ENCODE measurements at regions not wholly inside any gene's neighbourhood (a gene's known extent, or its start where the extent isn't known, plus 50 kb on each side); places are given as distances from the start of the nearest gene placed in this dataset.

DNA sequence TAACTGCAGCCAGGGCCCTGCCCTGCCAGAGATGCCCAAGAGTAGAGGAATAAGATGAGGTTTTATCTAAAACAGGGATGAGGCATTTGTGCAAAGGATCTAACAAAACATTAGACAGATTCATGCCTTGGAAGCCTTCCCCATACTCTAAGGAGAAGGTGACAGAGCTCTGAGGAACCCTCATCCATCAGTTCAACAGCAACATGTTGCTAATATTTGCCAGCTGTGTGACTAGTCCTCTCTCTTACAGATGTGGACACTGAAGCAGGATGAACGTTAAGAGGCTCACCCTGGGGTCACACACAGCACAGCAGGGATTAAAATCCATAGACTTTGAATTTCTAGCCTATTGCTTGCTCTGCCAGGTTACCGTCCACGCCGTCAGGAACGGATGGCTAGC is 99.0 kb downstream of the ZBTB18 start:
- Mint-ChIP-seq H3K27me3 (ENCODE audit: unreplicated experiment) (peaks cover 4% of the 10 kb centered on the region), H3K4me1 (ENCODE audit: unreplicated experiment) (peaks cover 8% of the 10 kb centered on the region), H3K4me3 (ENCODE audit: unreplicated experiment) (no peak overlapping the region), H3K9me3 (ENCODE audit: unreplicated experiment) (no peaks in the 10 kb centered on the region), H3K27ac (ENCODE audit: unreplicated experiment) (no peak overlapping the region), H3K36me3 (ENCODE audit: low read depth, unreplicated experiment) (no peaks in the 10 kb centered on the region)
- no peak for TF ChIP-seq CTCF (IDR thresholded peaks at IDR 0.05; ENCODE audit: unreplicated experiment)
- no peak for DNase-seq (ENCODE audit: low spot score)

GRCh38 chr1:244150665-244151064 is 99.6 kb downstream of the ZBTB18 start:
- no peak overlapping the region for H3K4me3 Mint-ChIP-seq (ENCODE audit: unreplicated experiment)
- no peak for DNase-seq (ENCODE audit: low spot score)
- no peak for TF ChIP-seq CTCF (IDR thresholded peaks at IDR 0.05; ENCODE audit: unreplicated experiment)
- no peak overlapping the region for H3K27ac Mint-ChIP-seq (ENCODE audit: unreplicated experiment)
- H3K9me3 Mint-ChIP-seq (ENCODE audit: unreplicated experiment): no peaks in the 10 kb centered on the region
- peaks cover 11% of the 10 kb centered on the region for H3K4me1 Mint-ChIP-seq (ENCODE audit: unreplicated experiment)
- no peaks in the 10 kb centered on the region for H3K36me3 Mint-ChIP-seq (ENCODE audit: low read depth, unreplicated experiment)
- peaks cover 4% of the 10 kb centered on the region for H3K27me3 Mint-ChIP-seq (ENCODE audit: unreplicated experiment)

DNA sequence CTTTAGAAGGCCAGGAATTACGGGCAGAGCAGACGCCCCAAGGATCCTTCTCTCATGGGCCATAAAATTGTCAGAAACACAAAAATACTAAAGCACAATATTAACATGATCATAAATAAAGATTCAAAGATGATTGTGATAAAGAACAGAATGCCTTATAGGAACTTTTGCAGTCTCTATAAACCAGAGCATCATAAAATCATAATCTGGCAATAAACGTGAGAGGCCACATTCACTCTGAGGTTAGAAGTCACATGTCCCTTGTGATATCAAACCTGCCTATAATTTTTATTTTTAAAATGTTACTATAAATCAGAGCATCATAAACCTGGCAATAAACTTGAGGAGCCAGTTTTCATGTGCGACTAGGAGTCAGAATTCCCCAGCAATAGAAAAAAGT is 100.5 kb downstream of the ZBTB18 start:
- Mint-ChIP-seq H3K4me3 (ENCODE audit: unreplicated experiment) (no peak overlapping the region), H3K9me3 (ENCODE audit: unreplicated experiment) (no peaks in the 10 kb centered on the region), H3K27me3 (ENCODE audit: unreplicated experiment) (peaks cover 4% of the 10 kb centered on the region), H3K36me3 (ENCODE audit: low read depth, unreplicated experiment) (no peaks in the 10 kb centered on the region), H3K27ac (ENCODE audit: unreplicated experiment) (no peak overlapping the region), H3K4me1 (ENCODE audit: unreplicated experiment) (peaks cover 16% of the 10 kb centered on the region)
- no peak for TF ChIP-seq CTCF (IDR thresholded peaks at IDR 0.05; ENCODE audit: unreplicated experiment)
- DNase-seq (ENCODE audit: low spot score): no peak

GRCh38 chr1:244154508-244154871 is 103.4 kb downstream of the ZBTB18 start:
- Mint-ChIP-seq H3K27me3 (ENCODE audit: unreplicated experiment) (peaks cover 10% of the 10 kb centered on the region), H3K36me3 (ENCODE audit: low read depth, unreplicated experiment) (no peaks in the 10 kb centered on the region), H3K9me3 (ENCODE audit: unreplicated experiment) (no peaks in the 10 kb centered on the region), H3K27ac (ENCODE audit: unreplicated experiment) (no peak overlapping the region), H3K4me3 (ENCODE audit: unreplicated experiment) (no peak overlapping the region), H3K4me1 (ENCODE audit: unreplicated experiment) (peaks cover 10% of the 10 kb centered on the region)
- DNase-seq (ENCODE audit: low spot score): no peak
- TF ChIP-seq CTCF (IDR thresholded peaks at IDR 0.05; ENCODE audit: unreplicated experiment): no peak

- no peaks in the 10 kb centered on the region for H3K36me3 Mint-ChIP-seq (ENCODE audit: low read depth, unreplicated experiment)
- TF ChIP-seq CTCF (IDR thresholded peaks at IDR 0.05; ENCODE audit: unreplicated experiment): no peak
- H3K4me3 Mint-ChIP-seq (ENCODE audit: unreplicated experiment): no peak overlapping the region
- no peak for DNase-seq (ENCODE audit: low spot score)
- no peaks in the 10 kb centered on the region for H3K9me3 Mint-ChIP-seq (ENCODE audit: unreplicated experiment)
- no peak overlapping the region for H3K27ac Mint-ChIP-seq (ENCODE audit: unreplicated experiment)
- peaks cover 7% of the 10 kb centered on the region for H3K27me3 Mint-ChIP-seq (ENCODE audit: unreplicated experiment)
- H3K4me1 Mint-ChIP-seq (ENCODE audit: unreplicated experiment): peaks cover 8% of the 10 kb centered on the region
These were observed 103.9 kb downstream of the ZBTB18 start for GRCh38 chr1:244154872-244155531.

All from endothelial cell (in vitro differentiated cells).